Epidermal melanocyte (primary cell): ENCODE measurements at regions not wholly inside any gene's neighbourhood (a gene's known extent, or its start where the extent isn't known, plus 50 kb on each side); places are given as distances from the start of the nearest gene placed in this dataset.

ENCODE experiments used
- DNase-seq: peaks from one replicate; pipeline ENCODE4 v3.0.0; 2011; ENCODE audit warnings: low spot score; ENCODE audit not compliant: insufficient read length

DNA sequence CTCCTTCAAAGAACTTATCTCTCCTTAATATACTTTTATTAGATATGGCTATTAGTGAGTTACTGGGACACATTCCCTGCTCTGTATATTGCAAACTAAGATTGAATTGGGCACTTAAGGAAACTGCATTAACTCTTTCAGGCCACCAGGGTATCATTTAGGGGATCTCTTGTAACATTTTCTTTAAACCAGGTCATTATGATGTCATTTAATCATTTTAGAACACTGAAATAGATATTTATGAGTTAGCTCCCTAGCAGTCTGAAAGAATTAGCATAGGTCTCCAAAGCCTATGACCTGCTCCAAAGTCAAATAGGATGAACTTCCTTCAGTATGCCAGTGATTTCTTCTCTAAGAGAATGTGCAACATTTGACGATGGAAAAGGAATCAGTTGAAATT lies 506.9 kb downstream of the FOXG1 start:
- no peak for DNase-seq

DNA sequence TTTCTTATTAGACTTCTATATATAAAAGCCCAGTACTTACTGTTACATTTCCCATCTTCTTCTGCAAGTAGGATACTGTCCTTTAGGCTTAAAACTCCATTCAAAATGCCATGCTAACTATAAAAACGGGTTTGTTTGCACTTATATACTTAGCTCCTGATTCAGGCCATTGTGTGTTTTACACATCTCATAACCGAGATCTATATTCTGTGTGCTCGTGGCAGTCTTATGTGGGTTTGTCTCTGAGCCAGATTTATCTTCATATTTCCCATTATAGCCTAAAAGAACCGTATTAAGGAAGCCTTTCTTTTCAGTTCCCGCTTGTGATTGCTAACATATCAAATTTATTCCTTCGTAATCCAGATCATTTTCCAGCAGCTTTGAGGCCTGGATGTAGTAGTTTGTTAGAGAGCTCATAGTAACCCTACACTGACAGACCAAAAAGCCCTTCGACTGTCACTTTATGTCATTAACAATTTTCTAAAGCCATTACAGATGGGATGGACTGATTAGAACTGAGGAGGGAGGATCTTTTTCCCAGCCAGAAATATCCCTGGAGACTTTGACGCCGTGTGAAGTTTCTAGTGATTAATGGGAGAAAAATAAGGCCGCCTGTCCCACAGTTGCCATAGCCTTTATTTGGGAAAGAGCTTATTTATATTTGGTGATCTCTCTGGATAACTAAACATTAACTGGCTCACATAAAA lies 508.5 kb downstream of the FOXG1 start:
- DNase-seq = no peak

DNA sequence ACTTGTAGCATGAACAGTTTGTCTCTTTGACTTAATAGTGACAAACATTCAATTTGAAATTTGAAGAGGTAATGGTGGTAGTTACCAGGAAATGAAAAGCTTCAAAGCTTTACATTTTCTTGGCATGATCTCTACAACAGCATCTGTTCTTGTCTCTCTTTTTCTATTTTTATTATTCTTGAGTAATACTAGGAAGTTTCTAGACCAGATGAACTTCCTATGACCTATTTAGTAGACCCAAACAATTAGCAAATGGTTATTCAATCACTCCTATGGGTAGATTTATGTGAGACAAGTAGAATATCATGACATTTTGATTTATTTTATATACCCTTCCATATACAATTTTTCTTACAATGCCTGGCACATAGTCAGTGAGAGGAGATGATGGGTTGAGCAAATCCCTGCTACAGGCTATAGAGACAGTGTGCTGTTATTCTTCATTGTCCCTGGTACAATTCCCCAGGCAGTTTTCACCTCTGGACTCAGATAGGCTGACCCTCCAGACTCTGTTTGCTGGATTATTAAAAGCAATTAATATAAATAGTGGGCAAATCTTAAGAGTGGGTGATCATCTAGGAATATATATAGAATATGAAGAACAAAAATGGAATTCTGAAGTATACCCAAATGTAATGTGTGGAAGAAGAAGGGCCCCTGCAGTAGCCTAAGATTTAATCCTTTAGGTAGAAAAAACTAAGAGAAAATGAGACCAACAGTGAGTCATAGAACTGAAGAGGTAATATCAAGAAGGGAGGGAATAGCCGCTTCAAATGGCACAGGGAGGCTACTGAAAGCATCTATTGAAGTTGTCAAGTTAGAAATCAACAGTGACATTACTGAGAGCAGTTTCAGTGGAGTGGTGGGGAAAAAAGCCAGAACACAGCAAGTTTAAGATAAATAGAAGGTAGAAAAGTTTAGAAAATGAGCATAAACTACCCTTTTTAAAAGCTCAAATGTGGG lies 512.0 kb downstream of the FOXG1 start:
- DNase-seq = no peak

DNA sequence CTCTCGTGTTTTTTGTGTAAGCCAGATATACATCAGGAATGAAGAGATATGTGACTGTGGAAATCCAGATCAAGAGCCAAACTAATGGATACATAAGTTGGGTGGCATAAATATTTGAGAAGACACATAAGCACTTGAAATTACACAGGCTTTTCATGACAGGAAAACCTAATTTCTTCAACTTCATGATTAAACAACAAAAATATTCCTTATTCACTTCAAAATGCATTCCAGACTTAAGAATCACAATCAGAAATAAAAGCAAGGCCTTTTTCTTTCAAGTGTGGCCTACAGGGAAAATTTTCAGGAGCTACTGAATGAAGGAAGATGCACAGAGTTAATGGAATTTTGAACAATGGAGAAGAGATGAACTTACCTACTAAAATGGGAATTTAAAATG lies 515.6 kb downstream of the FOXG1 start:
- DNase-seq = no peak

DNA sequence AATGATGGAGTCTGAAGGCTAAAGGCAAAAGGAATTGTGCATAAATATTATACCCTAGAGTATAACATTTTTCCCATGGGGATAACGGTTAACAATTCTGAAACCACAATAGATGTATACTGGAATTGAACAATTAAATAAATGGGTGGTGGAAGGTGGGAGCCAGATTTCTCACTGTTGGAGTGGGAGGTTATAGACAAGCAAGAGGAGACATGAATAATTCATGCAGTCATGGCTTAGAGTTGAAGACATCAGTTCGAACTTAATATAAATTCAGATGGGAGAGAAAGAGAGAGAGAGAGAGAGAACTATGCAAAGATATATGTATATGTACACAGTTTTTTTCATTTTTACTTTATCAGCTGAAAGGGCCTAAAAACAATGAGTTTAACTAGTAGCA lies 523.9 kb downstream of the FOXG1 start:
- DNase-seq = no peak

DNA sequence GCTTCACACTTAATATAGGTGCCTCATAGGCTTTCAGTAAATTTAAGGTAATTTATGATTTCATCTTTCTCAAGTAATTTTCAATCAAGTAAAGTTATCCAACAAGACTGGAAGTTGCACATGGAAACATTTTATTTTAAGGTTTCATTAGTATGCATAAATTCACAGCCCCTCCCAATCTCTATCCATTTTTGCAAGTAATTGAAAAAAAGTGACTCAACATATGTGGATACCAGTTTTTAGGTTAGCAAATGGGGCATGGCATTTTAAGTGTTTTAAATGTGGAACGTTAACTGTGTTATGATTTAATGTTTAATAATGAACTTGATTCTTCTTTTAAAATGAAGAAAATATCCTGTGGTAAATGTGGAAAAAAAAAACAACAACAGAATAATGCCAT lies 532.8 kb downstream of the FOXG1 start:
- DNase-seq = no peak

DNA sequence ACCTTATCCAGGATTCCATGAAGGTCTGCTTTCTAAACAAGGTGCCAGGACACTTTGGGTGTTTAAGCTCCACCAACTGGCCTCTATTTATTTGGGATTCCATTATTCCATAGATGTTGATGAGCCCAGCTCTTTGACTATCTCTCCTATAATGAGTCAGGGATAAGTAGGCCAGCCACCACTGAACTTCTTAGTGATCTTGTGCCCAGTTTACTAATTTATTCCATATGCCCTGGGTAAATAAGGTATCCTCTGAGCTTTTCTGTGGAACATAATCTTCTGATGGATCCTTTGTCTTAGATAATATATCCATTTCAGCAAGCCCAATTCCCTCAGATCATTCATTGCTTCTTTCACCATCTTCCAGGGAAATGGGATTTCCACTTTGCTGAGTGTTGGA lies 535.0 kb downstream of the FOXG1 start:
- no peak for DNase-seq

DNA sequence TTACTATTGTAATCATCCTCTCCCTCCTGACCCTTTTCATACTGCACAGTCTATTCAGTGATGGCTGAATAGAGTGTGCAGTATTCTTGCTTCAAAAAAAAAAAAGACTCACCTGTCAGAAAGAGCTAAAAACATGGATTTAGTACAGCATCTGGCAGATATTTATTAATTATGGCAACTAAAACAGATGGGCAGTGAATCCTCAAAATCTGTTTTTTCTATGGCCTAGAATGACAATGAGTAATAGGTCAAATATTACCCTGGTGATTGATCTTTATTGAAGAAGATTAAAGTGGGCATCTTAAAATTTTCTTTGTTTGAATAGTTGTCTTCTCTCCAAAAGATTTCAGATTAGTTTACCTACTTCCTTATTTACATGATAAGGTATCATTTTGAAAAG lies 543.6 kb downstream of the FOXG1 start:
- DNase-seq = no peak

DNA sequence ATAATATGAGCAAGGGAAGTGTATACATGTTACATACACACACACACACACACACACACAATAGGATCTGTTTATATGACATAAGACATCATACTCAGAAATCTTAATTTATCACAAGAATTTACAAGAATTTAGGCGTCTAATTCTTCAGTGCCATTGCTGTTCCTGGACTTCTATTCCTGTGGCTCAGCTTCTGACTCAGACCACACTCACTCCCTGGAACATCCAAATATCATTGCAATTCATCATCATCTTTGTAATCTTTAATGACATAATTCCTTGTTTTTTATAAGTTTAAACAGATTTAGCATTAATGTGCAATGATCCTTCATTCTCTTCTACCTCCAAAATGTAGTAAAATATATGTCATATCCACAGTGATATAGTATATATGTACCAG lies 544.2 kb downstream of the FOXG1 start:
- DNase-seq = no peak

DNA sequence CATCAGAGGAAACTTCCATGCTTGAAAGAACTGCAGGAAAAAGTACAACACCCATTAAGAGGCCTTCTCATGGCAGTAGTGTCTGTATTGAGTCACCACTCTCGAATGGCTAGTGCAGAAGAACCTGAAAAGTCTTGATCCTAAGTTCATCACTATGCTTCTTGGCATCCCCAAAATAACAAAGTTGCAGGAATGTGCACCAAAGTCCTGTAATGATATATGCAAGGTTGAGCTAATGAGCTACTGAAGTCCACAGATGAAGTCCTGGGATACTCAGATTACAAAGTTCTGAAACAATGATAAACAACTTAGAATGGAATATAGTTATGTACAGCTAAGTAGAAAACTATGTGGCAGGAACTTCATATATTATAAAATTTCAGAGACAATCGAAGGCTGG lies 545.4 kb downstream of the FOXG1 start:
- DNase-seq = no peak

DNA sequence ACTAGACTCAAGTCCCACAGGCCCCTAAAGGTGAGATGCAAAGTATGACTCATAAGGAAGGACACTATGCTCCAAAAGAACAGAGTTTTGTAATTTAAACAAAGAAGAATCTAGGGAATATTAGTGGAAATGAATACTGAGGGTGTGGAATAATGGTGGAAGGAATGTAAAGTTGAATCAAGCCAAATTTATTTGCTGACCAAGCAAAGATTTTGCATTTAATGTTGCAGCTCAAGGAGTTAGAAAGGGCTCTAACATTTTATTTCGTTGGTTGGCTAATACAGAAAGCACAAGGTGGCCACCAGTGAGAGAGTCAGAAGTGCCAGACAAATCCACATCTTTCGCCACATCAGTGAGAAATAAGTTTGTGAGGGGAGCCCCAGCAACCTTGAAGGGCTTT lies 550.3 kb downstream of the FOXG1 start:
- DNase-seq = no peak

DNA sequence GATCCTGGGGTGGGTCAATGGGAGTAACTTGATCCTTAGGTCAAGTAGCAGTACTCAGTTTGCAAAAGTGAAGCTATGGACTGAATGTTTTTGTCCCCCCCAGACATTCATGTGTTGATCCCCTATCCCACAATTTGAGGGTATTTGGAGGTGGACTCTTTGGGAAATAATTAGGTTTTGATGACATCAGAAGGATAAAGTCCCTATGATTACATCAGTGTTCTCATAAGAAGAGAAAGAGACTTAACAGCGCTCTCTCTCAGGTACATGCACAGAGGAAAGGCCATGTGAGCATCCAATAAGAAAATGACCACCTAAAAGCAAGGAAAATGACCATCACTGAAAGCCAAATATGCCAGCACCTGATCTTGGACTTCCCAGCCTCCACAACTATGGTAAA lies 550.8 kb downstream of the FOXG1 start:
- DNase-seq = no peak

DNA sequence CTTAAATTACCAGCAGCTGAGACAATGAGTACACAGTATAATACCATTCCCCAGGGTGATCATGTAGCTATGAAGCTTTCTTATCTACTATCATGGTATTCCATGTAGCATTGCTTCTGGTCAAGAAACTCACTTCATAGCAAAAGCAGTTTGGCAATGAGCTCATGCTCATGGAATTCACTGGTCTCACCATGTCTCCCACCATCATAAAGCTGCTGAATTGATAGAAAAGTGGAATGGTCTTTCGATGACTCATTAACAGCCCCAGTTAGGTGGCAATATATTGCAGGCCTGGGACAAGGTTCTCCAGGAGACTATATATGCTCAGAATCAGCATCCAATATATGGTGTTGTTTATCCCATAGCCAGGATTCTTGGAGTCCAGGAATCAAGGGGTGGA lies 553.7 kb downstream of the FOXG1 start:
- no peak for DNase-seq

DNA sequence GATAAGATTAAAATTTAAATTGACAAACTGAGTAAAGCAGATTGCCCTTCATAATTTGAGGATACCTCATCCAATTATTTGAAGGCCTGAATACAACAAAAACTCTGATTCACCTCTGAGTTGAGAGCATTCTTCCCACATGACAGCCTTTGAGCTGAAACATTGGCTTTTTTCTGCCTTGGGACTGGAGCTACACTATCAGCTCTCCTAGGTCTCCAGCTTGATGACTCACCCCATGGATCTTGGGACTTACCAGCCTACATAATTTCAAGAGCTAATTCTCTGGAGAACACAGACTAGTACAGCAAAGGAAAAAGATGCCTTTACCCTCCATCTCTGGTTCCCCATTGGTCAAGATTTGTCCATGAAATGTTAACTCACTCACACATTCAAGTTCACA lies 555.1 kb downstream of the FOXG1 start:
- DNase-seq = no peak

DNA sequence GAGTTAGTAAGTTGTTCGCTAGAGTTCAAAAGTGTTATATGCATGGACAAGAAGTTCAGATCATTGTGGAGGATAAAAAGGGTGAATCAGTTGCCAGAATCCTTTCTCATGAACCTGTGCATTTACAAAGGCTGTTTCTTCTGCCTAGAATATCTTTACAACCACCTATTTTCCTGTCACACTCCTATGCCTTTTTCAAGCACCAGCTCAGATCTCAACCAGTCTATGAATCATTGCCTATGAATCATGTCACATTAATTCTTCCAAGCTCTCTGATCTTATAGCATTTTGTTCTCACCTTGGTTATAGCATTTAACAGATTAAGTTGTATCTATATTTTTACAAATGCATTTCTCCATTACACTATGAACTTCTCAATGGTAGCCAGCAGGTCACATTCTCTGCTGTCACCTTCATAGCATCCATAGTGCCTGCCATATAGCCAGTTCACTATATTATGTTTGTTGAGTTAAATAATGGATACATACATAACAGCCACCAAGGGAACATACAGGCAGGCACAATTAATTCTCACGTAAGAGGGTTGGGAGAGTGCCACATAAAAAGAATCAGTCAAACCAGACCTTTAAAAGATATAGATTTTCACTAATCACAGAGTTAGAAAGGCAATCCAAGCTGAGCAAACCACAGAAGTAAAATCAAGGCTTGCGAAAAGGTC lies 573.0 kb downstream of the FOXG1 start:
- DNase-seq = no peak

DNA sequence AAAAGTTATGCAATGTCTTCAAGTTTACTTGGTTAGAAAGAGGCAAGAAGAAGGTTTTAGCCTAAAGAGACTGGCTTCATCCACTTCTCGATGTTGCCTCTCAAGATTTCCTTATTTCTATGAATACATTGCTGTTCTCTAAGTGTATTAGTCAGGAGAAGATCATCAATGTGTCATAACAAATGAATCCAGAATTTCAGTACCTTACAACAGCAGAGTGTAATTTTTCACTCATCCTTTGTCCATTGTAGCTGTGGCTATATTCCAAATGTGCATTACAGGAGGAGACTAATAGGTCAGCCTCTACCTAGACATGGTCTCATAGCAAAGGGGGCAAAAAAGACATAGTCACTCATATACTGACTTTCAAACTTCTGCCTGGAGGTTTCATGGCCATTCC lies 579.1 kb downstream of the PRKD1 start:
- DNase-seq = no peak

DNA sequence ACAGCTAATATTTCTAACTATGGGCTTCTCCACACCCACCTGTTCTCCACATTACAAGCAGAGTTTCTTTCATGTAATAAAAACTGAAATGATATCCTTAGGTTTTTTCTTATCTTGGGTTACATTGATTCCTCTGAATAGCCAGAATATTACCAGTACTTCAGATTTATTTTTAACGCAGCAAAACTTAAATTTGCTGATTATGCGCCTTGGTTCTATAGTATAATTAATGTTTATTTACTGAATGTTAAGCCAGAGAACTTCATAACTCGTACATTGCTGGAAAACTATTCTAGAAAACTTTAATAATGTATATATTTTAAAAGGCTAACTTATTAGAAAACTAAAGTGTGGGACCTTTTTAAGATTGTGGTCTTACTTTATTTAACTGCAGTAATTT lies 577.2 kb downstream of the PRKD1 start:
- DNase-seq = no peak

DNA sequence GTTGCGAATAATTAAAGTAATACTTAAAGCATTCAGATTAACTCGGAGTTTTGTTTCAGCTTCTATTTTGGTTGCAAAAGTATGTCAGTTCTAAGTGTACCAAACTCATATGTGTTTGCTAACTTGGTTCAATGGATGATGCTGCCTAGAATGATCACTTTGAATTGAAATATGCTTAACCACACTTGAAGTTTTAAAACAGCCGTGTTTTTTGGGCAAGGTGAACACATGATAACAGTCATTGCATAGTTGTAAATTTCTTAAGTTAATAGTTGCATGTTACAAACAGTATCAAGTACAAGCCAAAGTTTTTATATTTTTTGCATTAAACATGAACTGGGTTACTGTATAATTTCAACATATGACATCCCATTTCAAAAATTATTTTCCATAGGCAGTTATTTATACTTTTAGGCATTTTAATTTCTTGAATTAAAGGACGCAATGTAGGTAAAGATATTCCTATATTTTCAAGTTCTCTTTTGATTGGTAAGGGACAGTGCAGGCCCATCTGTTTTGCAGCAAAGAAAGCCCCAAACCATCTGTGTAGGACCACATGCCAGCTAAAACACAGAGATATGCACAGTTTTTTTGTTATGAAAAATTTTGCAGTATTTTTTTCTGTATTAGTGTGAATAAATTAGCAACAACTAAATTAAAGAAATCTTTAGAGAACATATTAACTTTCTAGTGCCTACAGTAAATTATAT lies 575.5 kb downstream of the PRKD1 start:
- DNase-seq = no peak

DNA sequence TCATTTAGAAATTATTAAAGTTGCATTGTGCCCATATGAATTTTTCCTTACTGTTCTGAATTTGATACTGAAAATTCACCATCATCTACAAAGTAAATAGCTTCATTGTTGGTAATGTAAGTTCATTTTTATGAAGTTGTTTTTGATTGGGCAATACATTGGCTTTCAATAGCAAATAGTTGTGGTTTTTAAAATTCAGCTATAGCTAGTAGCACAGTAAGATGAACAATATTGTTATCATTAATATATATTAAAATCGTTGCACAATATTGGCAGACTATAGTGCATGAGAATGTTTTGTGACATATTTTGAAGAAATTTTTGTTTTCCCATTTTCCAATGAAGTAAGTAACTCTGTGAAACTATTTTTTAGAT lies 575.0 kb downstream of the PRKD1 start:
- no peak for DNase-seq

DNA sequence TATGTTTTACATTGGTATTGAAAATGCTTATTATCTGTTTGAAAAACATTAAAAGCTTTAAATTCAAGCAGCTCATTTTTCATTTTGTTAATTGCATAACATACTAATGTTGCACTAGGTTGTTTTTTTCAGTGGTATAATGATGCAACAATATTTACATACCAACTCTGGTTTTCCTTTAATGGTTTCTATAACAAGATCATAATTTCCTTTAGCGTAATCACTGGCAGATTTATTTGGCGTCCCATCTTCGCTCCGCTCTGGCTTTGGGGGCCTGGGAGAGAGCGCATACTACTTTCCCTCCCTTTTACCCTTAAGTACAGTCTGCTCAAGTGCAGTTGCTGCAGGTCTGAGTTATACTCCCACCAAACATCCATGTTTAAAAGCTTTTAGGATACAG lies 574.1 kb downstream of the PRKD1 start:
- no peak for DNase-seq

DNA sequence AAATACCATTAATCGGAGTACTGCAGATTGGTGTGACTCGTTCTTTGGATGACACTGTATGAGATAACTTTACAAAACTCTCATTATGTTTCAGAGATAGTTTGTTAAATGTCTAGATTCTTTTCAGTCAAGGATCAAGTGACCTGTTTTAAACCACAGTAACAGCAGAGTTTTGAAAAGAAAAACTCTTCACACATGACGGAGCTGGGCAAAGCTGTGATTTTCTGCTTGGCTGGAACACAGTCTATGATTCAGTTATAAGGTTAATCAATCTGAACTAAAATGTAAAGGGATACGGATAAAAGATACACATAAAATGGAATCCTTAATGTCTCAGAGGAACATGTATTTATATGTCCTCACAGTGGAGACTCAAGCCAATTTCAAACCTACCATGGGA lies 573.2 kb downstream of the PRKD1 start:
- no peak for DNase-seq

DNA sequence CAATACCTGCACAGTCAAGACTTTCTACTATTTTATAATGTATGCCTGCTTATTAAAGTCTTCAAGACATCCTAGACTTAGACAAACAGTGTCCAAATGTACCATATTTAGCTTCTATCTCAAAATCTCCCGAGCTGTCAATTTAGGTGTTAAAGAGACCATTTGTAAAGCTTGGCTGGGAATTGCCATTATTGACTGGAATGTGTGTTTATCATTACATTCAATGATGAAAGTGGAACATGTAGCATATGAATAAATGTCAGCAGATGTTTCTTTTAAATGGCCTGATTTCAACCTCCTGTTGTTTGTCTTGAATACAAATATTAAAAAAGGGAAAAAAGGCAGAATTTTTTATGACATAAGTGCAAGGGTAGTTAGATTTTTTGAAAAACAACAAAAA lies 572.3 kb downstream of the PRKD1 start:
- no peak for DNase-seq
